ENCODE measurements at regions not wholly inside any gene's neighbourhood (a gene's known extent, or its start where the extent isn't known, plus 50 kb on each side); places are given as distances from the start of the nearest gene placed in this dataset.

DNA sequence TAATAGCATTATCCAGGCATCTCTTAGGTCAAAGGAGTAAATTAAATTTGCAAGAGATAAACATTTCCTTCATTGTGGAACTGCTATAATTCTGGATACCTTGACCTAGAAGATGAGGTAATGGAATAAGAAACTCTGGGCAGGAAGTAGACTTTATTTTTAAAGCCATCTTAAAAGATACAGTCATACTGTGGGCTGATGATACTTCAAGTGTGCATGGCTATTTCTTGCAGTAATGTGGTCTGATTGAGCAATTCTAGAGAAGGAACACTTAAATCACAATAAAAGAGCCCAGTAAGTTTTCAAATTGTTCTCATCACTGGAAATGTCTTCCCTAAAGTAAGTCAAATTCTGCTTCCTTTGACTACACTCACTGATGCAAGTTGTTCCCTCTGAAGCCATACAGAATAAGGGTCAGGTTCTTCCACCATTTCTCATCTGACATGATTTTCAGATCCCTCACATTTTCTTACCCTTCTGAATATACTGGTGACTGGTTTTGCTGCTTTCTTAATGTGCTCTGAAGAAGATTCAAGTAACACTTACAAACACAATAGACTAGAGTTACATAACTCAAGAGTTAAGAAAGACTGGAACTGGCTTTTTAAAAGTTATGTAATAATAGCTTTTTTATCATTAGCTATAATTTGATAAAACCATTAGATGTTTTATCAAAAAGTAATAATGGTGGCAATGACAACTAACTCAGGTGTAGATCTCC is 62.6 kb upstream of the TMEM244 start:
- Histone ChIP-seq H3K27ac (replicated peaks) (no peak overlapping the region), H3K4me3 (no peak overlapping the region), H3K27me3 (ENCODE audit: low read depth) (no peaks in the 10 kb centered on the region), H3K9me3 (replicated peaks) (no peaks in the 10 kb centered on the region), H3K4me1 (no peaks in the 10 kb centered on the region), H3K36me3 (no peaks in the 10 kb centered on the region)
- TF ChIP-seq, protein P1, sequence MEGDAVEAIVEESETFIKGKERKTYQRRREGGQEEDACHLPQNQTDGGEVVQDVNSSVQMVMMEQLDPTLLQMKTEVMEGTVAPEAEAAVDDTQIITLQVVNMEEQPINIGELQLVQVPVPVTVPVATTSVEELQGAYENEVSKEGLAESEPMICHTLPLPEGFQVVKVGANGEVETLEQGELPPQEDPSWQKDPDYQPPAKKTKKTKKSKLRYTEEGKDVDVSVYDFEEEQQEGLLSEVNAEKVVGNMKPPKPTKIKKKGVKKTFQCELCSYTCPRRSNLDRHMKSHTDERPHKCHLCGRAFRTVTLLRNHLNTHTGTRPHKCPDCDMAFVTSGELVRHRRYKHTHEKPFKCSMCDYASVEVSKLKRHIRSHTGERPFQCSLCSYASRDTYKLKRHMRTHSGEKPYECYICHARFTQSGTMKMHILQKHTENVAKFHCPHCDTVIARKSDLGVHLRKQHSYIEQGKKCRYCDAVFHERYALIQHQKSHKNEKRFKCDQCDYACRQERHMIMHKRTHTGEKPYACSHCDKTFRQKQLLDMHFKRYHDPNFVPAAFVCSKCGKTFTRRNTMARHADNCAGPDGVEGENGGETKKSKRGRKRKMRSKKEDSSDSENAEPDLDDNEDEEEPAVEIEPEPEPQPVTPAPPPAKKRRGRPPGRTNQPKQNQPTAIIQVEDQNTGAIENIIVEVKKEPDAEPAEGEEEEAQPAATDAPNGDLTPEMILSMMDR (IDR thresholded peaks at IDR 0.05; ENCODE audit: borderline replicate concordance): no peak
- intact Hi-C loops (cut with micrococcal nuclease): no loop called here
- DNase-seq: no peak

DNA sequence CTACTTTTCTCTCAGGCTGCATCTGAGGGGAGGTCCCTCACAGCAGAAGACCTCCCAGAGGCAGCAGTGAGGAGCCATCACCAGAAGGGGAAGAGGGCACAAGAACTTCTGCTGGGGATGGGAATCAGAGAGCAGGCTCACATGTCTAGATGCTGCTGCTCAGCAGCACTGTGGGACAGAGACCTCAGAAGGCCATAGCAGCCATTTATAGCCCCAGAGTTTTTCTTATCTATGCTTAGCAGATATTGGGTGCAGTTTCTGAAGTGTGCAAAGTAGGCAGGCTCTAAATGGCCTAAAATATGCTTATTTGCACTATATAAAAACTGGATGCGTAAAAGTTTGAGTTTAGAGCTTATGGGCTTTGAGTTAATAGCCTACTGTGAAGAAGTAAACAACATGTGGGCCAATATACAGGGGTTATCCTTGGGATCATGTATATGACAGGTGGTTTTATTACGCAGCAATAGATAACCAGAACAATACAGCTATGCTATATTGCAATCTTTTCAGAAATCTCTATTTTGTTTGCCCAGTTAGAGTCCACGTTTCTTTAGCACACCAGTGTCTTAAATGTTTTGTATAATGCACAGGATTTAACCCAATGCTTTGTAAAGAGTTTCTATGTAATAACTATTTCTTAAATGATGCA is 60.2 kb upstream of the TMEM244 start:
- no peak for DNase-seq
- TF ChIP-seq, protein P1 (IDR thresholded peaks at IDR 0.05; ENCODE audit: borderline replicate concordance): no peak
- intact Hi-C loops (cut with micrococcal nuclease): no loop called here
- H3K36me3 ChIP-seq: no peaks in the 10 kb centered on the region
- H3K4me3 ChIP-seq: no peak overlapping the region
- no peak overlapping the region for H3K27ac ChIP-seq (replicated peaks)
- H3K9me3 ChIP-seq (replicated peaks): no peaks in the 10 kb centered on the region
- no peaks in the 10 kb centered on the region for H3K27me3 ChIP-seq (ENCODE audit: low read depth)
- no peaks in the 10 kb centered on the region for H3K4me1 ChIP-seq

DNA sequence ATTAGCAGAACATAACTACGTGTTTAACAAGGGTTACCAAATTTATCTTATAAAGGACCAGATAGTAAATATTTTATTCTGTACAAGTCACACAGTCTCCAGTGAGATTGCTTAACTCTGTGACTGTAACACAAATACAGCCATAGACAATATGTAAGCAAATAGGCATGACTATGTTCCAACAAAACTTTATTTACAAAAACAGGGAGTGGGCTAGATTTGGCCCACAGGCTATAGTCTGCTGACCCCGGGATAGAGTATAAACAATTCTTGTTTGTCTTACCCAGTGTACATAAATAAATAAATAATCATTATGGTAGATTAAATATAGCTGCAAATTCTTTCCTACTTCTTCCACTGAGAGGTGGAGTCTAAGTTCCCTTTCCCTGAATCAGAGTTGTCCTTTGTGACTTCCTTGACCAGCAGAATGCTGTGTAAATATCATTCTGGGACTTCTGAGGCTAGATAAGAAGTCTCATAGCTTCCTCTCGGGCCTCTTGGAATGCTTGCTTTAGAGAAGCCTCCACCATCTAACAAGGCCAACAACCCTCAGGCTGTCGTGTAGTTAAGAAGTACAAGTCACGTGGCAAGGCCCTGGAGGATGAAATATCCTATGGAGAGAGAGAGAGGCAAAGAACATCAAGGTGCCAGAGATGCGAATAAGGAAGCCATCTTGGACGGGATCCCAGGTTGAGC is 59.1 kb upstream of the TMEM244 start:
- Histone ChIP-seq H3K4me1 (no peaks in the 10 kb centered on the region), H3K27ac (replicated peaks) (no peak overlapping the region), H3K36me3 (no peaks in the 10 kb centered on the region), H3K9me3 (replicated peaks) (no peaks in the 10 kb centered on the region), H3K4me3 (no peak overlapping the region), H3K27me3 (ENCODE audit: low read depth) (no peaks in the 10 kb centered on the region)
- intact Hi-C loops (cut with micrococcal nuclease): no loop called here
- TF ChIP-seq, protein P1 (IDR thresholded peaks at IDR 0.05; ENCODE audit: borderline replicate concordance): no peak
- DNase-seq: no peak

DNA sequence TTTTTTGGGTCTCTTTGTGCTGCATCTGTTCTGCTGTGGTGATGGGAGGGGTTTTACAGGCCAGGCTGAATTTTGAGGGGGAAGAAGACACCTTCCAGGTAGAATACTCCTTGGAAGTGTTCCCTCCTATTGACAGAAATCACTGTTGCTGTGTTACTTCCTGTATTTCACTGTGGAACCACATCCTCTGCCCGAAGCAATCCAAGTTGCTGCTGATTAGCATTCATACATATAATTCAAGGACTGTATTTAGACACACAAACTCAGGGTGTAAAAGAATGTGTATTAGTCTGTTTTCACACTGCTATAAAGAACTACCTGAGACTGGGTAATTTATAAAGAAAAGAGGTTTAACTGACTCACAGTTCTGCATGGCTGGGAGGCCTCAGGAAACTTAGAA is 50.6 kb upstream of the TMEM244 start:
- H3K36me3 ChIP-seq: no peaks in the 10 kb centered on the region
- H3K27me3 ChIP-seq (ENCODE audit: low read depth): no peaks in the 10 kb centered on the region
- H3K4me1 ChIP-seq: no peaks in the 10 kb centered on the region
- H3K9me3 ChIP-seq (replicated peaks): peaks cover 4% of the 10 kb centered on the region
- TF ChIP-seq, protein P1 (IDR thresholded peaks at IDR 0.05; ENCODE audit: borderline replicate concordance): no peak
- no peak overlapping the region for H3K4me3 ChIP-seq
- DNase-seq: no peak
- no peak overlapping the region for H3K27ac ChIP-seq (replicated peaks)
- intact Hi-C loops (cut with micrococcal nuclease): no loop called here

Data from left ventricle myocardium inferior (tissue), 1 donor.